Retinal pigment epithelial cell (primary cell): ENCODE measurements at regions not wholly inside any gene's neighbourhood (a gene's known extent, or its start where the extent isn't known, plus 50 kb on each side); places are given as distances from the start of the nearest gene placed in this dataset.

Source experiments
- DNase-seq: peaks from one replicate; pipeline ENCODE4 v3.0.0-alpha.2; 2010; ENCODE audit warnings: low read depth
- H3K4me3 ChIP-seq: 2 replicates; pipeline ENCODE4 v1.5.1; 2011; ENCODE audit warnings: mild to moderate bottlenecking, low read length, control low read depth, moderate library complexity
- TF ChIP-seq, protein P1 (sequence below): conservative IDR thresholded peaks from 2 replicates; pipeline ENCODE4 v1.5.1; 2011; ENCODE audit warnings: low read depth, low read length, control low read depth, inconsistent platforms

GRCh38 chr2:239568601-239569000, 167.8 kb upstream of the HDAC4 start:
- no peak for DNase-seq
- H3K4me3 ChIP-seq: no peak overlapping the region
- TF ChIP-seq, protein P1, sequence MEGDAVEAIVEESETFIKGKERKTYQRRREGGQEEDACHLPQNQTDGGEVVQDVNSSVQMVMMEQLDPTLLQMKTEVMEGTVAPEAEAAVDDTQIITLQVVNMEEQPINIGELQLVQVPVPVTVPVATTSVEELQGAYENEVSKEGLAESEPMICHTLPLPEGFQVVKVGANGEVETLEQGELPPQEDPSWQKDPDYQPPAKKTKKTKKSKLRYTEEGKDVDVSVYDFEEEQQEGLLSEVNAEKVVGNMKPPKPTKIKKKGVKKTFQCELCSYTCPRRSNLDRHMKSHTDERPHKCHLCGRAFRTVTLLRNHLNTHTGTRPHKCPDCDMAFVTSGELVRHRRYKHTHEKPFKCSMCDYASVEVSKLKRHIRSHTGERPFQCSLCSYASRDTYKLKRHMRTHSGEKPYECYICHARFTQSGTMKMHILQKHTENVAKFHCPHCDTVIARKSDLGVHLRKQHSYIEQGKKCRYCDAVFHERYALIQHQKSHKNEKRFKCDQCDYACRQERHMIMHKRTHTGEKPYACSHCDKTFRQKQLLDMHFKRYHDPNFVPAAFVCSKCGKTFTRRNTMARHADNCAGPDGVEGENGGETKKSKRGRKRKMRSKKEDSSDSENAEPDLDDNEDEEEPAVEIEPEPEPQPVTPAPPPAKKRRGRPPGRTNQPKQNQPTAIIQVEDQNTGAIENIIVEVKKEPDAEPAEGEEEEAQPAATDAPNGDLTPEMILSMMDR: no peak

DNA sequence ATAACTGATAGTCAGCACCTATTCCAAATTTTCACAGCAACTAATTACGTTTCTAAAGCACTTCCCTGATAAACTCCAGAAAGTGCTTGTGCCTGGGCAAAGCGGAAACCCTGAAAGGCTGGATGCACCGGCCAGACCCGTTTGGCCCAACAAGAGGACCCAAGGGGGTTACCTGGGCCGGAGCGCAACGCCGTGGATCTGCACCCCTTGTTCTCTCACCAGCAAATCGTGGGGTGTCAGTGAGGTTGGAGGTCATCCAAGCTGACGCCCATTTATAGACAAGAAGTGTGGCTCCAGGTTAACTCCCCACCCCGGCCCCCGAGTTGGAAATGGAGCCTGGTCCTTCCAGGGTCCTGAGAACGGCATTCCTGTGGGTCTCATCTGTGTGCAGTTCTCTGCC, 167.0 kb upstream of the HDAC4 start:
- DNase-seq: no peak
- TF ChIP-seq, protein P1: no peak
- no peak overlapping the region for H3K4me3 ChIP-seq

DNA sequence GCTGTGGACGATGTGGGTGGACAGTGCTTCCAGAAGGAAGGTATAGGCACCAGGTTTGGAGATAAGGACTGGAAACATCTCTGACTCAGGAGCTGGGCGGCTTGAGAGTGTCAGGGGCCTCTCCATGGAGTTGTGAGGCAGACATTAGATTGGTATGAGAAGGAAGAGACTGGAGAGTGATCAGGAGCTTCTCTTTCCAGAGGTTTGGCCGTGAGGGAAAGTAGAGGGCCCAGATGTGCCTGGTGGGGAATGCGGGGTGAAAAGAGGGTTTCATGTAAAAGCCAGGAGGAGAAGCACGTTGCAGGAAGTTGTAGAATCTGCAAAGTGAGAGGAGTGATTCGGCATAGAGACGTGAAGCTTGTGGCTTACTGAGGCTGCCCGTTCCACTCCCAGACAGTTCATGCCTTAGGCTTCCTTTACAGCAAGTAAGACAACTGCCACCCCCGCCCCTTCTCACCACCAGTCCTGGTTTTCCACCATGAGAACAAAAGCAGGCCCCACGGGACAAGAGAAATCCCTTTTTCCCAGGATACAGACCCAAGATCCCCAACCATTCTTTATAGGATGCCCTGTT, 166.3 kb upstream of the HDAC4 start:
- no peak for DNase-seq
- TF ChIP-seq, protein P1: no peak
- no peak overlapping the region for H3K4me3 ChIP-seq

DNA sequence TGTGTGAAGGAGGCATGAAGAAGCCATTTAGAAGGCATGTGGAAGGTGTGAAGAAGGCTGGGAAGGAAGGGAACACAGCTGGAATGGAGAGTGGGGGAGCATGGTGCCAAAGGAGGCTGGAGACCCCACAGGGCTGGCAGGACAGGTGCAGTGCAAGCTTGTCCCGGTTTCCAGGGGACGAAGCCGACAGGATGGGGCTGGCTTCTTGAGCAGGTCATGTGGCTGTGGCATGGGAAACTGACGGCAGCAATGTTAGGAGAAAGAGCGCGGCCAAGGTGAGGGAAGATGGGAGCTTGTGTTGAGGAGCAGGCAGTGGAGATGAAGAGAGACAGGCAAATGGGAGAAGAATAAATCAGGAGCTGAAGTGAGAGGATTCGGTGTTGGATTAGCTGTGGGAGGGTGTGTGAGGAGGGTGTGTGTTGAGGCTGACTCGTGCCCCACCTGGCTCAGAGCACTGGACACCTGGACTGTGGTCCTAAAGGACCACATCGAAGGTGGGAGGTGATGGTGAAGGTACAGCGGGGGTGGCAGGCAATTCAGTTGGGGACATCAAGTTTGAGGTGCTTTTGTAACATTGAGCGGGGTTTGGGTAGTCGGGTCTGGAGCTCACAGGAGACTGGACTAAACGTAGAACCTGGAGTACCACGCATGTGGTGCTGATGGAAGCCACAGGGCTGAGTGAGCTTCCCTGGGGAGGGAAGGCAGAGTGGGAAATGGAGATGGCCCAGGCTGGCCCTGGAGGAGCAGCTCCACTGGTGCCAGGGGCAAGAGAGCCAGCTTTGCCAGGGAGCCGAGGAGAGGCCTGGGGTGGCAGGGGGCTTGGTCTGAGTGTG, 165.6 kb upstream of the HDAC4 start:
- DNase-seq: no peak
- no peak overlapping the region for H3K4me3 ChIP-seq
- TF ChIP-seq, protein P1: no peak

DNA sequence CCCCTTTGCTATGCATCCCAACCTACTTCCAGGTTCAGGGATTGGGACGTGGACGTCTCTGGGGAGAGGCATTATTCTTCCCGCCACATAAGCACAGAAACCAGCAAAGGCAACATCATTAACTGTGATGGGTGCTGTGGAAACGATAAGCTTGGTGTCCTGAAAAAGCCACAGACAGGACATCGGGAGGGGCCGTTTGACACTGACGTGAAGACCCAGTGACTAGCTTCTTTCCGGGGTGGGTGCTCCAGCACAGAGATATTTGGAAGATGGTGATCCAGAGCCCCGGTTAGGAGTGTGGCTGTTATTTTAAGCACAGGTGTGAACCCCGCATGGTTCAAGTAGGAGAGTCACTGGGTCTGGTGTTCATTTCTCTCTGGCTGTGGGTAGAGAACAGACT, 163.8 kb upstream of the HDAC4 start:
- H3K4me3 ChIP-seq: no peak overlapping the region
- DNase-seq: no peak
- TF ChIP-seq, protein P1: no peak

DNA sequence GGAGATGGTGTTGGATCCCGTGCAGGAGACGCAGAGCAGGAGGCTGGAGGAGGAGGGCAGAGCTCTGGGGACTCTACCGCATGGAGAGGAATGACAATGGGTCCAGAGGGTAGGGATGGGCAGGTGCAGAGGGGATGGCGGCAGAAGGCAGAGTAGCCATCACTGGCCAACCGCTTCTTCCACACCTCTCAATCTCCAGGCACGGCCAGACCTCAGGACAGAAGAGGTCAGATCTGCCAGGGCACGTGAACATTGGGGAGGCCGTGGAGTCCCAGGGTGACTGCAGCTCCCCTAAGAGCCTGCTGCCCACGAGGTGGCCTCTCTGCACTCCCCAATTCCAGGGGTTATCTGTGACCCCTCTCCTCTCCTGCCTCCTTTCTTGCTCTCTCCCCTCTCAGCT, 162.7 kb upstream of the HDAC4 start:
- no peak overlapping the region for H3K4me3 ChIP-seq
- TF ChIP-seq, protein P1: no peak
- DNase-seq: no peak

DNA sequence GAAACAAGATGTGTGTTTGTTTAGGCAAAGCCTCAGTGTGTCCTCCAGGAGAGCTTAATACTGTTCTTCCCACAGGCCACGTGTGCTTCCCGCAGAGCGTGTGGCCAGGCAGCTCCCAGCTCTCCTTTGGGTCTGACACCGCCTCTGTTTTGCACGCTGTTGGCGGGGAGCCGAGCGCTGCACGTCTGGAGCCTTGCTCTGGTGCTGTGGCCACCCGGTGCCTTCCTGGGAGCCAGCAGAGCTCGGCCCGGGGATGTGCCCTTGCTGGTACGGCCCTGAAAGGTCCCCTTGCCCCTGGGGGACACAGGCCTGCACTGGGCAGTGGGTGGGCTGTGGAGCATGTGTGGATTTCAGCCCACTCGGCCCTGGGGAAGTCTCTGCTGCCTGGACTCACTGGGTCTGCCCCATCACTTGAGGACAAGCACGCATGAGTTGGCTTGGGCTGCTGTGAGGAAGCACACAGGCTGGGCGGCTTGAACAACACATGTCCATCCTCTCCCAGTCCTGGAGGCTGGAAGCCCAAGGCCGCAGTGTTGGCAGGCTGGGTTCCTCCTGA, 160.7 kb upstream of the HDAC4 start:
- DNase-seq: no peak
- no peak overlapping the region for H3K4me3 ChIP-seq
- TF ChIP-seq, protein P1: no peak
